HCT116 (cell line): ENCODE measurements at regions not wholly inside any gene's neighbourhood (a gene's known extent, or its start where the extent isn't known, plus 50 kb on each side); places are given as distances from the start of the nearest gene placed in this dataset.

Experiments used
- ATAC-seq: fragments of 200-7000 bp; cut with Tn5 transposase; 2 replicates; pipeline ENCODE4 v1.9.1; 2020; ENCODE audit warnings: mild to moderate bottlenecking, moderate library complexity
- BruUV-seq: library from RNA; stranded (reverse); fragments of 400-500 nt; replicated peaks from 2 replicates; lab custom pipeline; 2021; lab: Mats Ljungman, UMichigan
- CTCF ChIA-PET: fragments of 300-600 bp; sonication (Branson Sonifier 250); formaldehyde crosslinking; loops from one replicate; lab custom pipeline; 2021; ENCODE audit warnings: antibody characterized with exemption; lab: Charles Lee
- POLR2A ChIA-PET: fragments of 300-600, 350-600 bp; sonication (Branson Sonifier 250); formaldehyde crosslinking; loops from one replicate; lab custom pipeline; 2021; ENCODE audit warnings: antibody characterized with exemption; lab: Charles Lee
- RAD21 ChIA-PET, 2 experiments: fragments of 300-600 bp; sonication (Branson Sonifier 250); formaldehyde crosslinking; loops; one replicate each; lab custom pipeline; 2023; ENCODE audit warnings: low total read pairs in 2 of 2; ENCODE audit not compliant: uncharacterized antibody in 2 of 2, unreplicated experiment in 2 of 2, low non-redundant PET in 1 of 2; lab: Charles Lee
- DNase-seq: peaks from one replicate; pipeline ENCODE4 v3.0.0-alpha.2; 2010; ENCODE audit warnings: low read depth, low spot score
- H2AFZ ChIP-seq: fragments of 200-600 bp; shearing (Covaris generic), sonication (generic); 2 replicates; pipeline ENCODE4 v1.6.1; 2017; ENCODE audit warnings: low read depth, mixed run types, mixed read lengths, antibody characterized with exemption, low read length; ENCODE audit not compliant: poor library complexity, severe bottlenecking
- H3K27ac ChIP-seq: 2 replicates; pipeline ENCODE4 v1.5.1; 2012; ENCODE audit warnings: low read depth, low read length
- H3K27me3 ChIP-seq: fragments of 200-600 bp; sonication (generic); 2 replicates; pipeline ENCODE4 v1.6.1; 2016; ENCODE audit warnings: mixed run types, low read length, mixed read lengths; ENCODE audit not compliant: insufficient read depth
- H3K36me3 ChIP-seq, 2 experiments: fragments of 200-500 bp in 1 of 2; fragments of 200-600 bp in 1 of 2; sonication (Bioruptor generic) in 1 of 2; sonication (generic) in 1 of 2; 2 replicates each; pipeline versions ENCODE4 v1.5.1 to v1.6.1; 2014 to 2016; ENCODE audit warnings: low read length in 2 of 2, inconsistent platforms in 1 of 2, mixed read lengths in 1 of 2, mixed run types in 1 of 2; ENCODE audit not compliant: insufficient read depth in 2 of 2, control insufficient read depth in 1 of 2
- H3K4me1 ChIP-seq, 2 experiments: fragments of 200-600 bp in 1 of 2; sonication (generic) in 1 of 2; 2 replicates each; pipeline versions ENCODE4 v1.5.1 to v1.6.1; 2012 to 2017; ENCODE audit warnings: low read length in 2 of 2, inconsistent platforms in 1 of 2, mild to moderate bottlenecking in 1 of 2, mixed read lengths in 1 of 2, mixed run types in 1 of 2, moderate library complexity in 1 of 2; ENCODE audit not compliant: insufficient read depth in 2 of 2, control insufficient read depth in 1 of 2
- H3K4me2 ChIP-seq: fragments of 200-600 bp; sonication (generic); 2 replicates; pipeline ENCODE4 v1.6.1; 2017; ENCODE audit warnings: mixed run types, low read length, mixed read lengths
- H3K4me3 ChIP-seq, 2 experiments: fragments of 200-600 bp in 1 of 2; sonication (generic) in 1 of 2; replicated peaks in 1 of 2; 2 replicates each; pipeline ENCODE4 v1.5.1; 2011 to 2016; ENCODE audit warnings: low read length in 2 of 2, control low read depth in 1 of 2, low read depth in 1 of 2, mild to moderate bottlenecking in 1 of 2, mixed read lengths in 1 of 2, mixed run types in 1 of 2
- H3K79me2 ChIP-seq: fragments of 200-600 bp; sonication (generic); 2 replicates; pipeline ENCODE4 v1.6.1; 2017; ENCODE audit warnings: mild to moderate bottlenecking, mixed run types, low read length, moderate library complexity, mixed read lengths; ENCODE audit not compliant: insufficient read depth
- H3K9ac ChIP-seq: fragments of 200-600 bp; sonication (generic); 2 replicates; pipeline ENCODE4 v1.6.1; 2016; ENCODE audit warnings: low read length, mixed read lengths
- H3K9me2 ChIP-seq: fragments of 200-600 bp; sonication (generic), shearing (Covaris generic); 2 replicates; pipeline ENCODE4 v1.6.1; 2017; ENCODE audit warnings: mixed run types, mild to moderate bottlenecking, moderate library complexity; ENCODE audit not compliant: insufficient read depth
- H3K9me3 ChIP-seq, 2 experiments: fragments of 200-500 bp in 1 of 2; fragments of 200-600 bp in 1 of 2; sonication (Bioruptor generic) in 1 of 2; sonication (generic) in 1 of 2; 2 replicates each; pipeline ENCODE4 v1.6.1; 2014 to 2017; ENCODE audit warnings: low read length in 2 of 2, mixed read lengths in 2 of 2, inconsistent platforms in 1 of 2, low read depth in 1 of 2, mild to moderate bottlenecking in 1 of 2, mixed run types in 1 of 2, moderate library complexity in 1 of 2; ENCODE audit not compliant: control insufficient read depth in 1 of 2, insufficient read depth in 1 of 2
- H4K20me1 ChIP-seq: fragments of 200-600 bp; sonication (generic), shearing (Covaris generic); 2 replicates; pipeline ENCODE4 v1.6.1; 2017; ENCODE audit warnings: mixed run types, mild to moderate bottlenecking, moderate library complexity; ENCODE audit not compliant: insufficient read depth
- CBX3 ChIP-seq: IDR thresholded peaks from 2 replicates; pipeline ENCODE4 v1.6.1; 2012; ENCODE audit warnings: low read depth
- CEBPB ChIP-seq: IDR thresholded peaks from 2 replicates; pipeline ENCODE4 v1.6.1; 2012; ENCODE audit warnings: low read depth
- EGR1 ChIP-seq: IDR thresholded peaks from 2 replicates; pipeline ENCODE4 v1.6.1; 2012; ENCODE audit warnings: low read depth
- ELF1 ChIP-seq: IDR thresholded peaks from 2 replicates; pipeline ENCODE4 v1.6.1; 2012; ENCODE audit warnings: low read depth, borderline replicate concordance
- EZH2 ChIP-seq: fragments of 200-600 bp; sonication (generic); IDR thresholded peaks from 2 replicates; pipeline ENCODE4 v1.6.1; 2017; ENCODE audit warnings: antibody characterized with exemption, mixed run types
- FOSL1 ChIP-seq: IDR thresholded peaks from 2 replicates; pipeline ENCODE4 v1.6.1; 2012; ENCODE audit warnings: low read depth
- POLR2A ChIP-seq: IDR thresholded peaks from 2 replicates; pipeline ENCODE4 v1.7.0; 2011; ENCODE audit warnings: borderline replicate concordance; ENCODE audit not compliant: insufficient read depth, insufficient read length; ENCODE audit errors: extremely low read depth
- POLR2AphosphoS5 ChIP-seq: IDR thresholded peaks from 2 replicates; pipeline ENCODE4 v1.6.1; 2011; ENCODE audit warnings: mild to moderate bottlenecking, low read depth, low read length, moderate library complexity
- RAD21 ChIP-seq: IDR thresholded peaks from 2 replicates; pipeline ENCODE4 v1.6.1; 2012; ENCODE audit warnings: low read depth, mild to moderate bottlenecking
- SIN3A ChIP-seq: IDR thresholded peaks from 2 replicates; pipeline ENCODE4 v1.6.1; 2012; ENCODE audit warnings: low read depth
- SP1 ChIP-seq: IDR thresholded peaks from 2 replicates; pipeline ENCODE4 v1.6.1; 2012; ENCODE audit warnings: low read depth
- SRF ChIP-seq: IDR thresholded peaks from 2 replicates; pipeline ENCODE4 v1.6.1; 2012; ENCODE audit warnings: low read depth
- TCF7L2 ChIP-seq: IDR thresholded peaks from 2 replicates; pipeline ENCODE4 v1.7.0; 2011; ENCODE audit warnings: borderline replicate concordance, inconsistent platforms; ENCODE audit not compliant: insufficient read depth, insufficient read length; ENCODE audit errors: extremely low read depth
- YY1 ChIP-seq: IDR thresholded peaks from 2 replicates; pipeline ENCODE4 v1.6.1; 2011; ENCODE audit warnings: low read length, low read depth, moderate library complexity, mild to moderate bottlenecking; ENCODE audit not compliant: insufficient replicate concordance; ENCODE audit errors: extremely low read depth
- ZFX ChIP-seq: fragments of 450-650 bp; IDR thresholded peaks from 2 replicates; pipeline ENCODE4 v1.6.1; 2017
- ZNF274 ChIP-seq: fragments of 200-500 bp; sonication (Bioruptor generic); IDR thresholded peaks from 2 replicates; pipeline ENCODE4 v1.6.1; 2014; ENCODE audit warnings: mild to moderate bottlenecking, low read depth, low read length, inconsistent platforms
- intact Hi-C: fragments of 100-400 bp; cut with micrococcal nuclease; formaldehyde crosslinking; loops from 2 replicates; pipeline ENCODE4 v1.10.0; 2022
- TF ChIP-seq, protein P1 (sequence below): IDR thresholded peaks from 2 replicates; pipeline ENCODE4 v1.6.1; 2012
- TF ChIP-seq, protein P2 (sequence below): IDR thresholded peaks from 2 replicates; pipeline ENCODE4 v1.6.1; 2012
- TF ChIP-seq, protein P3 (sequence below), 3 experiments: fragments of 200-600 bp in 1 of 3; sonication (generic) in 1 of 3; IDR thresholded peaks in 2 of 3; conservative IDR thresholded peaks in 1 of 3; 2 replicates each; pipeline ENCODE4 v1.5.1; 2012 to 2017; ENCODE audit warnings: low read depth in 2 of 3, low read length in 2 of 3, antibody characterized with exemption in 1 of 3, borderline replicate concordance in 1 of 3, control low read depth in 1 of 3, mild to moderate bottlenecking in 1 of 3, mixed read lengths in 1 of 3, mixed run types in 1 of 3, moderate library complexity in 1 of 3; ENCODE audit not compliant: insufficient read depth in 1 of 3
- TF ChIP-seq, protein P4 (sequence below): IDR thresholded peaks from 2 replicates; pipeline ENCODE4 v1.6.1; 2011; ENCODE audit warnings: mild to moderate bottlenecking, low read length, moderate library complexity; ENCODE audit not compliant: insufficient replicate concordance; ENCODE audit errors: extremely low read depth

DNA sequence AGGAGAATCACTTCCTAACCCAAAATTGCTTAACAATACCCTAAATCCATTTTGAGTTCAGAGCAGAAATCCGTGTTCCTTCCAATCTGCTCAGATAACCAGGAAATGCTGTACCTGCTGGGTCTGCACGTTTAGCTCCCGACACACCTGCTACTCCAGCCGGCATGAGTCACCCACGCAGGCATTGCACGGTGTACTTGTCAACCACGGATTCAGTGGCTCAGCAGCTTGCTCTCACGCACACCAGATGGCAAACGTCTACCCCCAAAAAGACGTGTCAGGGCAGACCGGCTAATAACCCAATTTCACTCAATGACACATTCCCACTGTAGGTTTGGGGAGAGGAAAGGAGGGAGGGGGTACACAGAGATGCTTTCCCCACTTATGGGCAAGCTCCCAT is 468.1 kb downstream of the SOX9 start:
- H3K27ac ChIP-seq = peak overlapping the region; percentile 54
- peaks cover 4% of the 10 kb centered on the region; the same call in 1 of the 2 replicates for H4K20me1 ChIP-seq
- TF ChIP-seq SRF (no peak; the same call in 1 of the 2 replicates), EGR1 (peak; percentile 71), EZH2 (no peak), TCF7L2 (no peak), SIN3A (peak; percentile 100), ZNF274 (no peak), FOSL1 (peak; percentile 89), YY1 (peak; percentile 61), RAD21 (peak; percentile 41), POLR2A (no peak), CEBPB (no peak; the same call in 1 of the 2 replicates), ZFX (no peak), ELF1 (no peak; the same call in 1 of the 2 replicates), CBX3 (peak; percentile 99), POLR2AphosphoS5 (peak; percentile 77), SP1 (peak; percentile 84)
- TF ChIP-seq, protein P1, sequence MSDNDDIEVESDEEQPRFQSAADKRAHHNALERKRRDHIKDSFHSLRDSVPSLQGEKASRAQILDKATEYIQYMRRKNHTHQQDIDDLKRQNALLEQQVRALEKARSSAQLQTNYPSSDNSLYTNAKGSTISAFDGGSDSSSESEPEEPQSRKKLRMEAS = peak; percentile 97
- TF ChIP-seq, protein P2, sequence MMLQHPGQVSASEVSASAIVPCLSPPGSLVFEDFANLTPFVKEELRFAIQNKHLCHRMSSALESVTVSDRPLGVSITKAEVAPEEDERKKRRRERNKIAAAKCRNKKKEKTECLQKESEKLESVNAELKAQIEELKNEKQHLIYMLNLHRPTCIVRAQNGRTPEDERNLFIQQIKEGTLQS = no peak
- TF ChIP-seq, protein P3, sequence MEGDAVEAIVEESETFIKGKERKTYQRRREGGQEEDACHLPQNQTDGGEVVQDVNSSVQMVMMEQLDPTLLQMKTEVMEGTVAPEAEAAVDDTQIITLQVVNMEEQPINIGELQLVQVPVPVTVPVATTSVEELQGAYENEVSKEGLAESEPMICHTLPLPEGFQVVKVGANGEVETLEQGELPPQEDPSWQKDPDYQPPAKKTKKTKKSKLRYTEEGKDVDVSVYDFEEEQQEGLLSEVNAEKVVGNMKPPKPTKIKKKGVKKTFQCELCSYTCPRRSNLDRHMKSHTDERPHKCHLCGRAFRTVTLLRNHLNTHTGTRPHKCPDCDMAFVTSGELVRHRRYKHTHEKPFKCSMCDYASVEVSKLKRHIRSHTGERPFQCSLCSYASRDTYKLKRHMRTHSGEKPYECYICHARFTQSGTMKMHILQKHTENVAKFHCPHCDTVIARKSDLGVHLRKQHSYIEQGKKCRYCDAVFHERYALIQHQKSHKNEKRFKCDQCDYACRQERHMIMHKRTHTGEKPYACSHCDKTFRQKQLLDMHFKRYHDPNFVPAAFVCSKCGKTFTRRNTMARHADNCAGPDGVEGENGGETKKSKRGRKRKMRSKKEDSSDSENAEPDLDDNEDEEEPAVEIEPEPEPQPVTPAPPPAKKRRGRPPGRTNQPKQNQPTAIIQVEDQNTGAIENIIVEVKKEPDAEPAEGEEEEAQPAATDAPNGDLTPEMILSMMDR (IDR thresholded peaks at IDR 0.05 in 2 of 3, conservative IDR thresholded peaks at IDR 0.05 in 1 of 3; ENCODE audit: borderline replicate concordance in 1 of 3, insufficient read depth in 1 of 3, low read depth in 2 of 3, low read length in 2 of 3) = 0 out of 6 replicates have a peak, but pooled peaks of 1 of the 3 experiments have one; percentile 15
- TF ChIP-seq, protein P4, sequence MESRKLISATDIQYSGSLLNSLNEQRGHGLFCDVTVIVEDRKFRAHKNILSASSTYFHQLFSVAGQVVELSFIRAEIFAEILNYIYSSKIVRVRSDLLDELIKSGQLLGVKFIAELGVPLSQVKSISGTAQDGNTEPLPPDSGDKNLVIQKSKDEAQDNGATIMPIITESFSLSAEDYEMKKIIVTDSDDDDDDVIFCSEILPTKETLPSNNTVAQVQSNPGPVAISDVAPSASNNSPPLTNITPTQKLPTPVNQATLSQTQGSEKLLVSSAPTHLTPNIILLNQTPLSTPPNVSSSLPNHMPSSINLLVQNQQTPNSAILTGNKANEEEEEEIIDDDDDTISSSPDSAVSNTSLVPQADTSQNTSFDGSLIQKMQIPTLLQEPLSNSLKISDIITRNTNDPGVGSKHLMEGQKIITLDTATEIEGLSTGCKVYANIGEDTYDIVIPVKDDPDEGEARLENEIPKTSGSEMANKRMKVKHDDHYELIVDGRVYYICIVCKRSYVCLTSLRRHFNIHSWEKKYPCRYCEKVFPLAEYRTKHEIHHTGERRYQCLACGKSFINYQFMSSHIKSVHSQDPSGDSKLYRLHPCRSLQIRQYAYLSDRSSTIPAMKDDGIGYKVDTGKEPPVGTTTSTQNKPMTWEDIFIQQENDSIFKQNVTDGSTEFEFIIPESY = peak; percentile 39

More for the DNA sequence above, 468.1 kb downstream of the SOX9 start:
- Histone ChIP-seq H3K9me3 (no peaks in the 10 kb centered on the region), H3K27me3 (no peaks in the 10 kb centered on the region), H3K79me2 (peaks cover 80% of the 10 kb centered on the region), H3K4me1 (peaks cover 34 to 62% of the 10 kb centered on the region in 2 experiments), H3K4me3 (peak overlapping the region; percentile 34 to 55), H3K36me3 (peaks cover 0 to 3% of the 10 kb centered on the region in 2 experiments; a peak in 1 of 4 replicates), H2AFZ (no peak overlapping the region), H3K9me2 (no peaks in the 10 kb centered on the region), H3K4me2 (peak overlapping the region; percentile 89), H3K9ac (peak overlapping the region; percentile 62)
- ChIA-PET RAD21 (interaction anchor here (0.5 to 1.4 kb wide), 9 partner anchors 28 to 703 kb away, joined by 3 to 4 read pairs (median 3); no protein-coding TSS in a partner anchor), POLR2A (interaction anchor here (0.5 to 3.4 kb wide), 16 partner anchors 10 to 1334 kb away, joined by 3 to 26 read pairs (median 6); no protein-coding TSS in a partner anchor), CTCF (interaction anchor here (0.8 to 4.5 kb wide), 9 partner anchors 9 to 139 kb away, joined by 3 to 42 read pairs (median 6); no protein-coding TSS in a partner anchor)
- ATAC-seq (peak; percentile 66), DNase-seq (peak; percentile 87)
- BruUV-seq = no TSS peak
- intact Hi-C loops = loop anchor here (1.0 kb wide), 1 partner anchor 32 kb away; no protein-coding TSS in a partner anchor
